Right lobe of liver (tissue), 6 donors: ENCODE measurements at regions not wholly inside any gene's neighbourhood (a gene's known extent, or its start where the extent isn't known, plus 50 kb on each side); places are given as distances from the start of the nearest gene placed in this dataset.
"Not testable (repeated sequence)": the region's sequence is repeated elsewhere in the genome, so short reads cannot be mapped to it uniquely, and the experiment has no call there.

Source experiments
- ATAC-seq, 4 donors: fragments of 200-7000 bp; cut with Tn5 transposase; one replicate each; pipeline ENCODE4 v1.9.1; 2020; ENCODE audit warnings: mild to moderate bottlenecking in 4 of 4, moderate library complexity in 4 of 4
- DNase-seq, 3 donors: peaks; one replicate each; pipeline ENCODE4 v3.0.0-alpha.2; 2020
- H3K27ac ChIP-seq, 3 donors: fragments of 200-600 bp; one replicate each; pipeline ENCODE4 v1.8.0; 2022
- H3K27me3 ChIP-seq, 2 donors: fragments of 200-600 bp; one replicate each; pipeline ENCODE4 v1.8.0; 2022
- H3K36me3 ChIP-seq, 4 donors: fragments of 200-600 bp; sonication (generic) in 1 of 4; one replicate each; pipeline versions ENCODE4 v1.5.1 to v1.8.0; 2017 to 2022; ENCODE audit warnings: control low read depth in 1 of 4
- H3K4me1 ChIP-seq, 4 donors: fragments of 200-600 bp; sonication (generic) in 1 of 4; one replicate each; pipeline versions ENCODE4 v1.5.1 to v1.8.0; 2017 to 2022; ENCODE audit warnings: control low read depth in 1 of 4
- H3K4me3 ChIP-seq, 3 donors: fragments of 200-600 bp; one replicate each; pipeline ENCODE4 v1.8.0; 2022
- H3K9me3 ChIP-seq, 4 donors: fragments of 200-600 bp; sonication (generic) in 1 of 4; one replicate each; pipeline versions ENCODE4 v1.5.1 to v1.8.0; 2017 to 2022; ENCODE audit warnings: control low read depth in 1 of 4
- POLR2A ChIP-seq: fragments of 450-650 bp; IDR thresholded peaks from one replicate; pipeline ENCODE4 v1.6.1; 2017; ENCODE audit warnings: antibody characterized with exemption, mild to moderate bottlenecking
- WGBS: methylation state at CpG from one replicate; pipeline ENCODE4 v1.1.6; 2018; ENCODE audit warnings: low coverage, low lambda C conversion rate; ENCODE audit not compliant: insufficient coverage; ENCODE audit errors: missing lambda C conversion rate; 5-methylcytosine and 5-hydroxymethylcytosine counted together
- intact Hi-C, 2 donors: fragments of 100-400 bp; cut with DNase I; formaldehyde crosslinking; loops; one replicate each; pipeline versions ENCODE4 v1.11.2 to v1.14.1; 2022
- TF ChIP-seq, protein P1 (sequence below), 4 donors: fragments of 200-600 bp in 3 of 4; fragments of 450-650 bp in 1 of 4; IDR thresholded peaks; one replicate each; pipeline versions ENCODE4 v1.5.1 to v1.8.0; 2016 to 2022; ENCODE audit warnings: antibody characterized with exemption in 4 of 4, mild to moderate bottlenecking in 2 of 4
- donor health status: DM: no; HTN: yes; CAD: no.
- donor health status: DM: no; HTN: no; CAD: no.
- donor health status: DM: no; HTN: no; CAD: no.
- donor health status: DM: no; HTN: yes; CAD: no.
- donor health status: DM: no; HTN: yes; CAD: no.

DNA sequence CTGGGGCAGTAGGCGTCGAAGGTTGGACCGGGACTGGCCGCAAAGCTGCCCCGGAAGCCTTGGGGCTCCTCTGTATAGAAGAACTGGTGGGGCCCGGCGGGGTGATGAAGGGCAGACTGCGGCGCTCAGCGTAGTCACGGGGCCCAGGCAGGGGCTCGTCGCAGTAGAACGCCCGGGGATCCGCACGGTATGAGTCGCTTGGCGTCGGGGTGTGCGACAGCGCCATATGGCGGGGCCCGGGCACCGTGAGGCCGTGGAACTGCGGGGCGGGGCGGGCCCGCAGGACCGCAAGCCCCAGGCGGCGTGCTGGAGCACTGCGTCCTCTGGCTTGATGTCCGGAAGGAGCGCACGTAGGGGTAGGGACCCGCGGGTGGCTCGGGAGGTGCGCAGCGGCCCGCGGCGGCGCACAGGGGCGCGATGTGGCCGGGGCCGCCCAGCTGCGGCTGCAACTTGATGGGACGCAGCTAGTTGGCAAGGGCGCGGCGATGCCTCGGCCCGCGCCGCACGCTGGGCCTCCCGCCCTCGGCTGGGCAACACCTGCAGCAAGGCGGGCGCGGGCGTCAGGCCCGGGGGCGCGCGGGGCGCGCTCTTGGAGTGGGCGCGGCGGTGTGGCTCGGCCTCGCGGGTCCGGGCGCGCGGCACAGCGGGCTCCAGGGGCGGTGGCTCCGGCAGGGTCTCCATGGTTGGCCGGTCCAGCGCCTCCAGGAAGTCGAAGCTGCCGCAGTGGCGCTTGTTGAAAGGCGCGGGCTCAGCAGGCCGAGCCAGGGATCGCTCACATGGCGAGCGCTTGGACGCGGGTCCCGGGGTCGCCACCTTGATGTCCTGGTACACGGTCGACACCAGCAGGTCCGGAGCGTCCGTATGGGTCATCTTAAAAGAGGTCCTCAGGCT is 251.4 kb downstream of the ANKRD30B start:
- no peak for DNase-seq
- ATAC-seq: no peak
- TF ChIP-seq, protein P1, sequence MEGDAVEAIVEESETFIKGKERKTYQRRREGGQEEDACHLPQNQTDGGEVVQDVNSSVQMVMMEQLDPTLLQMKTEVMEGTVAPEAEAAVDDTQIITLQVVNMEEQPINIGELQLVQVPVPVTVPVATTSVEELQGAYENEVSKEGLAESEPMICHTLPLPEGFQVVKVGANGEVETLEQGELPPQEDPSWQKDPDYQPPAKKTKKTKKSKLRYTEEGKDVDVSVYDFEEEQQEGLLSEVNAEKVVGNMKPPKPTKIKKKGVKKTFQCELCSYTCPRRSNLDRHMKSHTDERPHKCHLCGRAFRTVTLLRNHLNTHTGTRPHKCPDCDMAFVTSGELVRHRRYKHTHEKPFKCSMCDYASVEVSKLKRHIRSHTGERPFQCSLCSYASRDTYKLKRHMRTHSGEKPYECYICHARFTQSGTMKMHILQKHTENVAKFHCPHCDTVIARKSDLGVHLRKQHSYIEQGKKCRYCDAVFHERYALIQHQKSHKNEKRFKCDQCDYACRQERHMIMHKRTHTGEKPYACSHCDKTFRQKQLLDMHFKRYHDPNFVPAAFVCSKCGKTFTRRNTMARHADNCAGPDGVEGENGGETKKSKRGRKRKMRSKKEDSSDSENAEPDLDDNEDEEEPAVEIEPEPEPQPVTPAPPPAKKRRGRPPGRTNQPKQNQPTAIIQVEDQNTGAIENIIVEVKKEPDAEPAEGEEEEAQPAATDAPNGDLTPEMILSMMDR (IDR thresholded peaks at IDR 0.05): no peak
- no peak for TF ChIP-seq POLR2A
- H3K9me3 ChIP-seq: no peaks in the 10 kb centered on the region
- no peaks in the 10 kb centered on the region for H3K4me1 ChIP-seq
- no peaks in the 10 kb centered on the region for H3K27me3 ChIP-seq
- intact Hi-C loops: no loop called here
- 40% methylated on average over 11 of the region's 105 CpGs for WGBS
- H3K27ac ChIP-seq: no peak overlapping the region
- H3K36me3 ChIP-seq: no peaks in the 10 kb centered on the region
- H3K4me3 ChIP-seq: no peak overlapping the region

- H3K9me3 ChIP-seq, H3K4me1 ChIP-seq, H3K4me3 ChIP-seq, H3K27ac ChIP-seq, H3K36me3 ChIP-seq, intact Hi-C loops, DNase-seq, H3K27me3 ChIP-seq: not testable (repeated sequence)
- peak in 3 of 4 donors; percentile 23 to 37 (median 32) for ATAC-seq
- WGBS: 67% methylated on average over 1 of the region's 54 CpGs
Measured at GRCh38 chr18:15000119-15001037, 252.4 kb downstream of the ANKRD30B start.

- H3K27ac ChIP-seq, ATAC-seq, H3K4me3 ChIP-seq, H3K36me3 ChIP-seq, DNase-seq, H3K27me3 ChIP-seq, H3K4me1 ChIP-seq, H3K9me3 ChIP-seq, intact Hi-C loops: not testable (repeated sequence)
- WGBS: 65% methylated on average over 2 of the region's 21 CpGs
Measured at GRCh38 chr18:15001038-15001794, 253.2 kb downstream of the ANKRD30B start.

DNA sequence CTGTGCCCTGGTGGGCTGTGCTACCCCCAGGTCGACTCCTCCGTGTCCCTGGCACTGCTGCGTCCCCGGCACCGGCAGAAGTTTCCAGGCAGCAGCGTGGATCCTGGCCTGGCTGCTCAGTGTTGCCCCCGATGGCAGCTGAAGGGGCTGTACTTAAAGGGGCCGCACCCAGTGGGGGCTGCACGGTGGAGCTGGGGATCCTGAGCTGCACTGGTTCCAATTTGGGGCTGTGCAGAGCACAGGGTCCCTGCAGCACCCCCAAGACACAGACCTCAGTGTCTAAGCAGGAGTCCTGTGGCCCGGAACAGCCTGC is 253.8 kb downstream of the ANKRD30B start:
- ATAC-seq, H3K4me1 ChIP-seq, H3K27me3 ChIP-seq, H3K36me3 ChIP-seq, H3K9me3 ChIP-seq, H3K27ac ChIP-seq, intact Hi-C loops, DNase-seq, H3K4me3 ChIP-seq: not testable (repeated sequence)
- WGBS: 60% methylated on average over 1 of the region's 10 CpGs

DNA sequence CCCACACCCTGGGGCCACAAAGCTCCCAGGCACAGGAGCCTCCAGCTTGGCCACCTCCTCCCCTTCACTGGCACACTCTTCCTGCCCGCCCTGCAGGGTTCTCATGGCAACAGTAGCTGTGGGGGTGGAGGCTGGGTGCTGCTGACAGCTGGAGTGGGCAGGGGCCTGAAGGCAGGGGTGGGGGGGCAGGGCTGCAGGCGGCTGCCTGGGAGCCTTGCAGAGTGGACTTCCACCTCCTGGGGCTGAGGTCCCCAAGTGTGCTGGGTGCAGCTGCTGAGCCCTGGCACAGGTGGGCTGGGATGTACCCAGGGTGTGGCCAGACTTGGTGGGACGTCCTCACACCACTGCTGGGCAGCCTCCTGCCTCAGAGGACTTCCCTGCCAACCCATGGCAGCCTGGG is 254.8 kb downstream of the ANKRD30B start:
- H3K27ac ChIP-seq, DNase-seq, H3K4me1 ChIP-seq, H3K4me3 ChIP-seq, H3K9me3 ChIP-seq, intact Hi-C loops, H3K36me3 ChIP-seq, H3K27me3 ChIP-seq: not testable (repeated sequence)
- WGBS: no CpG with 5 or more reads among the region's 3 CpGs
- ATAC-seq: peak in 2 of 4 donors; percentile 14 to 43

DNA sequence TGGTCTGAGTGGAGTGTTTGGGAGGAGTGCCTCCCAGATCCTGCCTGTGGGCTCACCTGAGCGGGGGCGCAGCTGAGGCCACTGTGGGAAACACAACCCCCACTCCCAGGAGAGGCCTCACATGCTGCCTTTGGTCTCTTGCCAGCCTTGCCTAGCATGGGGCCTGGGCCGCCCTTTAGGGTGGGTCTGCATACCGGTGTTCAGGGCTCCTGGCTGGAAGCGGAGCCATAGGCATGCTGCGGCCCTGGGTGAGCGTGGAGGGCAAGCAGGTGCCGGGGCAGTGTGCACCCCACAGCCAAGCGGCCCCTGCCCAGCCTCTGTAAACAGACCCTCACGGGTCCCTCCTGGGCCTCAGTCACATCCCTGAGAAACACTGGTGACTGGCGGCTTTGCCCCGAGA is 255.3 kb downstream of the ANKRD30B start:
- DNase-seq, H3K36me3 ChIP-seq, H3K4me1 ChIP-seq, H3K9me3 ChIP-seq, H3K27me3 ChIP-seq, intact Hi-C loops, H3K27ac ChIP-seq, H3K4me3 ChIP-seq, ATAC-seq: not testable (repeated sequence)
- no CpG with 5 or more reads among the region's 12 CpGs for WGBS

- H3K27ac ChIP-seq, ATAC-seq, H3K9me3 ChIP-seq, H3K4me1 ChIP-seq, DNase-seq, intact Hi-C loops, H3K4me3 ChIP-seq, H3K36me3 ChIP-seq, H3K27me3 ChIP-seq: not testable (repeated sequence)
- WGBS: no CpG with 5 or more reads among the region's 18 CpGs
Measured at GRCh38 chr18:15003636-15004269, 255.8 kb downstream of the ANKRD30B start.

GRCh38 chr18:15004270-15004973 is 256.4 kb downstream of the ANKRD30B start:
- H3K9me3 ChIP-seq, H3K4me1 ChIP-seq, ATAC-seq, H3K36me3 ChIP-seq, DNase-seq, H3K27me3 ChIP-seq, intact Hi-C loops, H3K4me3 ChIP-seq, H3K27ac ChIP-seq: not testable (repeated sequence)
- 80% methylated on average over 1 of the region's 22 CpGs for WGBS
